M059J (cell line): ENCODE measurements at regions not wholly inside any gene's neighbourhood (a gene's known extent, or its start where the extent isn't known, plus 50 kb on each side); places are given as distances from the start of the nearest gene placed in this dataset.
"Not testable (repeated sequence)": the region's sequence is repeated elsewhere in the genome, so short reads cannot be mapped to it uniquely, and the experiment has no call there.

ENCODE experiments used
- DNase-seq: peaks from one replicate; pipeline ENCODE4 v3.0.0-alpha.2; 2012; ENCODE audit warnings: low read depth

- DNase-seq = not testable (repeated sequence)
Observed at GRCh38 chr16:29145086-29145485, 160.2 kb downstream of the LAT start.

GRCh38 chr16:29144669-29145062, 159.8 kb downstream of the LAT start:
- DNase-seq = not testable (repeated sequence)

GRCh38 chr16:29143739-29144668, 159.2 kb downstream of the LAT start:
- DNase-seq = not testable (repeated sequence)

- not testable (repeated sequence) for DNase-seq
Observed at GRCh38 chr16:29142506-29142905, 157.7 kb downstream of the LAT start.

- no peak for DNase-seq
Observed at GRCh38 chr16:29141586-29142324, 156.9 kb downstream of the LAT start.

- not testable (repeated sequence) for DNase-seq
Observed at GRCh38 chr16:29141121-29141520, 156.3 kb downstream of the LAT start.

GRCh38 chr16:29139901-29140855, 155.3 kb downstream of the LAT start:
- not testable (repeated sequence) for DNase-seq

- no peak for DNase-seq
Observed at GRCh38 chr16:29139261-29139802, 154.5 kb downstream of the LAT start.

- DNase-seq = not testable (repeated sequence)
Observed at GRCh38 chr16:29138698-29139097, 153.8 kb downstream of the LAT start.

- not testable (repeated sequence) for DNase-seq
Observed at GRCh38 chr16:29137894-29138662, 153.2 kb downstream of the LAT start.

- DNase-seq = not testable (repeated sequence)
Observed at GRCh38 chr16:29137461-29137860, 152.6 kb downstream of the LAT start.

GRCh38 chr16:29136916-29137315, 152.1 kb downstream of the LAT start:
- DNase-seq = not testable (repeated sequence)

- not testable (repeated sequence) for DNase-seq
Observed at GRCh38 chr16:29136046-29136696, 151.3 kb downstream of the LAT start.

- not testable (repeated sequence) for DNase-seq
Observed at GRCh38 chr16:29135098-29135497, 150.2 kb downstream of the LAT start.

GRCh38 chr16:29133681-29134430, 149.0 kb downstream of the LAT start:
- not testable (repeated sequence) for DNase-seq

GRCh38 chr16:29132869-29133268, 148.0 kb downstream of the LAT start:
- DNase-seq = not testable (repeated sequence)

GRCh38 chr16:29132444-29132843, 147.6 kb downstream of the LAT start:
- not testable (repeated sequence) for DNase-seq

- DNase-seq = peak; percentile 12
Observed at GRCh38 chr16:29130901-29131851, 146.3 kb downstream of the LAT start.
